Right lobe of liver (tissue), 6 donors: ENCODE measurements at regions not wholly inside any gene's neighbourhood (a gene's known extent, or its start where the extent isn't known, plus 50 kb on each side); places are given as distances from the start of the nearest gene placed in this dataset.

Experiments used
- ATAC-seq, 4 donors: fragments of 200-7000 bp; cut with Tn5 transposase; one replicate each; pipeline ENCODE4 v1.9.1; 2020; ENCODE audit warnings: mild to moderate bottlenecking in 4 of 4, moderate library complexity in 4 of 4
- DNase-seq, 3 donors: peaks; one replicate each; pipeline ENCODE4 v3.0.0-alpha.2; 2020
- H3K27ac ChIP-seq, 3 donors: fragments of 200-600 bp; one replicate each; pipeline ENCODE4 v1.8.0; 2022
- H3K27me3 ChIP-seq, 2 donors: fragments of 200-600 bp; one replicate each; pipeline ENCODE4 v1.8.0; 2022
- H3K36me3 ChIP-seq, 4 donors: fragments of 200-600 bp; sonication (generic) in 1 of 4; one replicate each; pipeline versions ENCODE4 v1.5.1 to v1.8.0; 2017 to 2022; ENCODE audit warnings: control low read depth in 1 of 4
- H3K4me1 ChIP-seq, 4 donors: fragments of 200-600 bp; sonication (generic) in 1 of 4; one replicate each; pipeline versions ENCODE4 v1.5.1 to v1.8.0; 2017 to 2022; ENCODE audit warnings: control low read depth in 1 of 4
- H3K4me3 ChIP-seq, 3 donors: fragments of 200-600 bp; one replicate each; pipeline ENCODE4 v1.8.0; 2022
- H3K9me3 ChIP-seq, 4 donors: fragments of 200-600 bp; sonication (generic) in 1 of 4; one replicate each; pipeline versions ENCODE4 v1.5.1 to v1.8.0; 2017 to 2022; ENCODE audit warnings: control low read depth in 1 of 4
- POLR2A ChIP-seq: fragments of 450-650 bp; IDR thresholded peaks from one replicate; pipeline ENCODE4 v1.6.1; 2017; ENCODE audit warnings: antibody characterized with exemption, mild to moderate bottlenecking
- WGBS: methylation state at CpG from one replicate; pipeline ENCODE4 v1.1.6; 2018; ENCODE audit warnings: low coverage, low lambda C conversion rate; ENCODE audit not compliant: insufficient coverage; ENCODE audit errors: missing lambda C conversion rate; 5-methylcytosine and 5-hydroxymethylcytosine counted together
- intact Hi-C, 2 donors: fragments of 100-400 bp; cut with DNase I; formaldehyde crosslinking; loops; one replicate each; pipeline versions ENCODE4 v1.11.2 to v1.14.1; 2022
- TF ChIP-seq, protein P1 (sequence below), 4 donors: fragments of 200-600 bp in 3 of 4; fragments of 450-650 bp in 1 of 4; IDR thresholded peaks; one replicate each; pipeline versions ENCODE4 v1.5.1 to v1.8.0; 2016 to 2022; ENCODE audit warnings: antibody characterized with exemption in 4 of 4, mild to moderate bottlenecking in 2 of 4
- donor health status: DM: no; HTN: yes; CAD: no.
- donor health status: DM: no; HTN: no; CAD: no.
- donor health status: DM: no; HTN: no; CAD: no.
- donor health status: DM: no; HTN: yes; CAD: no.
- donor health status: DM: no; HTN: yes; CAD: no.

- TF ChIP-seq, protein P1, sequence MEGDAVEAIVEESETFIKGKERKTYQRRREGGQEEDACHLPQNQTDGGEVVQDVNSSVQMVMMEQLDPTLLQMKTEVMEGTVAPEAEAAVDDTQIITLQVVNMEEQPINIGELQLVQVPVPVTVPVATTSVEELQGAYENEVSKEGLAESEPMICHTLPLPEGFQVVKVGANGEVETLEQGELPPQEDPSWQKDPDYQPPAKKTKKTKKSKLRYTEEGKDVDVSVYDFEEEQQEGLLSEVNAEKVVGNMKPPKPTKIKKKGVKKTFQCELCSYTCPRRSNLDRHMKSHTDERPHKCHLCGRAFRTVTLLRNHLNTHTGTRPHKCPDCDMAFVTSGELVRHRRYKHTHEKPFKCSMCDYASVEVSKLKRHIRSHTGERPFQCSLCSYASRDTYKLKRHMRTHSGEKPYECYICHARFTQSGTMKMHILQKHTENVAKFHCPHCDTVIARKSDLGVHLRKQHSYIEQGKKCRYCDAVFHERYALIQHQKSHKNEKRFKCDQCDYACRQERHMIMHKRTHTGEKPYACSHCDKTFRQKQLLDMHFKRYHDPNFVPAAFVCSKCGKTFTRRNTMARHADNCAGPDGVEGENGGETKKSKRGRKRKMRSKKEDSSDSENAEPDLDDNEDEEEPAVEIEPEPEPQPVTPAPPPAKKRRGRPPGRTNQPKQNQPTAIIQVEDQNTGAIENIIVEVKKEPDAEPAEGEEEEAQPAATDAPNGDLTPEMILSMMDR (IDR thresholded peaks at IDR 0.05) = no peak
- no peak for TF ChIP-seq POLR2A
- 49% methylated on average over 3 of the region's 3 CpGs for WGBS
These were observed 358.1 kb upstream of the GRAMD2B start for GRCh38 chr5:126065061-126065460.

GRCh38 chr5:126066836-126067235 is 356.4 kb upstream of the GRAMD2B start:
- ATAC-seq = no peak
- TF ChIP-seq, protein P1 (IDR thresholded peaks at IDR 0.05) = no peak
- no peak for TF ChIP-seq POLR2A

More at GRCh38 chr5:126065061-126065460, 358.1 kb upstream of the GRAMD2B start:
- H3K27me3 ChIP-seq = no peaks in the 10 kb centered on the region
- no peak overlapping the region for H3K27ac ChIP-seq
- no peak overlapping the region for H3K4me3 ChIP-seq
- no peaks in the 10 kb centered on the region for H3K4me1 ChIP-seq
- ATAC-seq (no peak), DNase-seq (no peak)
- intact Hi-C loops = no loop called here
- no peaks in the 10 kb centered on the region for H3K36me3 ChIP-seq
- H3K9me3 ChIP-seq = no peaks in the 10 kb centered on the region

DNA sequence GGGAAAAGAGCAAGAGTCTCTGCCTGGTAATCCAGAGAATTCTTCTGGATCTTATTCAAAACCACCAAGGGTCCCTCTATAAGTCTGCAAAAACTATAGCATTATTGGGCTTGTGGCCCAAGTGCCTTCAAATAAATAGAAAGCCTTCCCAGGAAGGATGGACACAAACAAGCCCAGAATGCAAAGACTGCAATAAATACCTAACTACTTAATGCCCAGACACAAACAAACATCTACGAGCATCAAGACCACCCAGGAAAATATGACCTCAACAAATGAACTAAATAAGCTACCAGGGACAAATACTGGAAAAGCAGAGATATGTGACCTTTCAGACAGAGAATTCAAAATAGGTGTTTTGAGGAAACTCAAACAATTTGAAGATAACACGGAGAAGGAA is 355.8 kb upstream of the GRAMD2B start:
- WGBS = 89% methylated on average over 2 of the region's 2 CpGs
- ATAC-seq = no peak

More at GRCh38 chr5:126066836-126067235, 356.4 kb upstream of the GRAMD2B start:
- Histone ChIP-seq H3K27me3 (no peaks in the 10 kb centered on the region), H3K4me3 (no peak overlapping the region), H3K4me1 (no peaks in the 10 kb centered on the region), H3K9me3 (no peaks in the 10 kb centered on the region), H3K36me3 (no peaks in the 10 kb centered on the region), H3K27ac (no peak overlapping the region)
- DNase-seq = no peak
- intact Hi-C loops = no loop called here
- WGBS = 60% methylated on average over 3 of the region's 4 CpGs

DNA sequence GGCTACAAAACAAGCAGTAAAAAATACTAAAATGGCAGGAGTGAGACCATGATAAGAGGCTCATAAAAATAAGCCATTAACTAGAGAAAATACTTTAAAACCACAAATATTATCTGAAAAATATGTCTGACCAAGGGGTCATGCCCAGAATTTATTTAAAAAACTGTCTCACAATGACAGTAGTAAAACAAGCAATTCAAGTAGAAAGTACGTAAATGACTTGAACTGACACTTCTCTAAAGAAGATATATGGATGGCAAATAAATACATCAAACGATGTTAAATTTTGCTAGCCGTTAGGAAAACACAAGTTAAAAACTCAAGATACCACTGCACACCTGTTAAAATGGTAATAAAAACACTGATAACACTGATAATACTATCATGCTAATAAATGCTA is 353.9 kb upstream of the GRAMD2B start:
- no peaks in the 10 kb centered on the region for H3K9me3 ChIP-seq
- ATAC-seq = no peak
- no peak overlapping the region for H3K27ac ChIP-seq
- H3K4me1 ChIP-seq = no peaks in the 10 kb centered on the region
- intact Hi-C loops = no loop called here
- H3K4me3 ChIP-seq = no peak overlapping the region
- WGBS = 80% methylated on average over 3 of the region's 3 CpGs
- no peaks in the 10 kb centered on the region for H3K27me3 ChIP-seq
- no peak for DNase-seq
- H3K36me3 ChIP-seq = no peaks in the 10 kb centered on the region
- no peak for TF ChIP-seq POLR2A
- TF ChIP-seq, protein P1 (IDR thresholded peaks at IDR 0.05) = no peak

More for the DNA sequence above, 355.8 kb upstream of the GRAMD2B start:
- H3K36me3 ChIP-seq = no peaks in the 10 kb centered on the region
- intact Hi-C loops = no loop called here
- H3K4me1 ChIP-seq = no peaks in the 10 kb centered on the region
- TF ChIP-seq, protein P1 (IDR thresholded peaks at IDR 0.05) = no peak
- no peaks in the 10 kb centered on the region for H3K9me3 ChIP-seq
- no peak for DNase-seq
- H3K27me3 ChIP-seq = no peaks in the 10 kb centered on the region
- H3K4me3 ChIP-seq = no peak overlapping the region
- no peak overlapping the region for H3K27ac ChIP-seq

DNA sequence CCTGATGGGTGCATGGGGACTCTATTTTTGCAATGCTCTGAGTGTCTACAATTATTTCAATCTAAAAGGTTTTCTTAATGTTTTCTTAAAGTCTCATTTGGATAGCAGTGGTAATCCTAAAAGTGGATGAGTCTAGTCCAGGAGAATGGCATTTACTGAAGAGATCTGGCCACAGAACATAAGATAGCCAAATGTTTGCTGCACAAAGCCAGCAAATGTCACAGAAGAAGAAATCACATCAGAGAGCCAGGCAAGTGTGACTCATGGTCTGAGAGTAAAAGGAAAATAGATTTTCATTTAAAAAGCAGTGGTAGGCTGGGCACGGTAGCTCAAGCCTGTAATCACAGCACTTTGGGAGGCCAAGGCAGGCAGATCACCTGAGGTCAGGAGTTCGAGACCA is 352.7 kb upstream of the GRAMD2B start:
- WGBS = 83% methylated on average over 1 of the region's 2 CpGs
- no peaks in the 10 kb centered on the region for H3K4me1 ChIP-seq
- no peak for DNase-seq

More for the DNA sequence above, 352.7 kb upstream of the GRAMD2B start:
- H3K9me3 ChIP-seq = no peaks in the 10 kb centered on the region
- no peaks in the 10 kb centered on the region for H3K27me3 ChIP-seq
- H3K36me3 ChIP-seq = no peaks in the 10 kb centered on the region
- no peak for ATAC-seq
- TF ChIP-seq, protein P1 (IDR thresholded peaks at IDR 0.05) = no peak
- TF ChIP-seq POLR2A = no peak
- H3K27ac ChIP-seq = no peak overlapping the region
- intact Hi-C loops = no loop called here
- no peak overlapping the region for H3K4me3 ChIP-seq
